HG02852 (cell line): ENCODE measurements at regions not wholly inside any gene's neighbourhood (a gene's known extent, or its start where the extent isn't known, plus 50 kb on each side); places are given as distances from the start of the nearest gene placed in this dataset.

Experiments
- ATAC-seq: cut with Tn5 transposase; IDR thresholded peaks from one replicate; pipeline ENCODE4 v1.9.1; 2021; ENCODE audit warnings: mild to moderate bottlenecking, moderate library complexity; ENCODE audit not compliant: unreplicated experiment

DNA sequence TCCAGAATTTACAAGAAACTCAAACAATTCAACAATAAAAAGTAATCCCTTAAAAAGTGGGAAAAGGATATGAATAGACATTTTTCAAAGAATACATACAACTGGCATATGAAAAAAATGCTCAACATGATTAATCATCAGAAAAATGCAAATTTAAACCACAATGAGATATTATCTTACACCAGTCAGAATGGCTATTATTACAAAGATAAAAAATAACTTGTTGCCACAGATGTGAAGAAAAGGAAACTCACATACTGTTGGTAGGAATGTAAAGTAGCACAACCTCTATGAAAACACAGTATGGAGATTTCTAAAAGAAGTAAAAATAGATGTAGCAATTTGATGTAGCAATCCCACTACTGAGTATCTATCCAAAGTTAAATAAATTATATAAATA is 65.1 kb upstream of the DIAPH2 start:
- no peak for ATAC-seq

DNA sequence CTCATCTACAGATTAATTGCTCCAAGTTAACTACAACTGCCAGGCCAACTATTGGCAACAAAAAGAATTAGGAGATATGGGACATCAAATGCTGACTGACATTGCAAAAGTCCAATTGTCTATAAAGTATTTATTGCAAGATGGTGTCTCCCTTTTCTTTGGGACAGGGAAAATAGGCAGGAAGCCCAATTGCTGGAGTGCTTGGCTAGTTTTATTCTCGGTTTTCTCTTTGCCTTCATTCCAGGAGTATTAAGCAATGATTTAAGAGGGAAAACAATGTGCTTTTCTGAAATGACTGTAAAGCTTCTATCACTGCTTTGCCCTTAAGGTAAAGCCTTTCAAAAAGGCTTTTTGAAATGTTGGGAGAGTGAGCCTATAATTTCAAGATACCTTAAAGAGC is 62.8 kb upstream of the DIAPH2 start:
- ATAC-seq, result no peak
